Erythroblast (primary cell): ENCODE measurements at regions not wholly inside any gene's neighbourhood (a gene's known extent, or its start where the extent isn't known, plus 50 kb on each side); places are given as distances from the start of the nearest gene placed in this dataset.

Source experiments
- GATA1 ChIP-seq: IDR thresholded peaks from 2 replicates; pipeline ENCODE4 v1.6.1; 2011; ENCODE audit warnings: low read depth, mild to moderate bottlenecking, control low read depth, low read length, moderate library complexity
- POLR2A ChIP-seq: IDR thresholded peaks from 2 replicates; pipeline ENCODE4 v1.6.1; 2011; ENCODE audit warnings: mild to moderate bottlenecking, low read length

DNA sequence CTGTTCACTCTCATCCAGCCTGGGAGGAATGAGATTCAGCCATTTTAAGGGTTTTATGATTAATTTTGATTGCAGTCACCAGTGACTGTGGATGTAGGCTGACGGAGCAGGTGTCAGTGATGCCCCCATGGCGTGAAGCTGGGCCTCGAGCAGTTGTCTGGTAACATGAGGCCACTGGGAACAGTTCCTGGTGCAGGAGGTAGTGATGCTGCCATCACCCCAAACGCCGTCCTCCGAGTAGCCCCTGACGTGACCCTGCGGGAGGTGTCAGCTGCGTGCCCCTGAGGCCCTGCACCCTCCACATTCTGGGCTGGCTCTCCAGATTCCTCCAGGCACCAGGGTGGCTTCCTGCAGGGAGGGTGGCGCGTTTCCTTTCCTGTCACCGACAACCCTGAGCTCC, 277.2 kb downstream of the TEX29 start:
- TF ChIP-seq POLR2A (no peak), GATA1 (no peak)
